Thyroid gland (tissue), 4 donors: ENCODE measurements at regions not wholly inside any gene's neighbourhood (a gene's known extent, or its start where the extent isn't known, plus 50 kb on each side); places are given as distances from the start of the nearest gene placed in this dataset.

ENCODE experiments used
- POLR2A ChIP-seq, 2 donors: fragments of 450-650 bp; IDR thresholded peaks; one replicate each; pipeline ENCODE4 v1.6.1; 2017; ENCODE audit warnings: antibody characterized with exemption in 2 of 2, mild to moderate bottlenecking in 2 of 2, moderate library complexity in 1 of 2
- TF ChIP-seq, protein P1 (sequence below), 6 experiments: fragments of 200-600 bp in 3 of 6; fragments of 450-650 bp in 3 of 6; sonication (generic) in 3 of 6; IDR thresholded peaks; one replicate each; pipeline ENCODE4 v1.5.1; 2016 to 2019; ENCODE audit warnings: antibody characterized with exemption in 6 of 6, mild to moderate bottlenecking in 2 of 6, inconsistent platforms in 1 of 6, moderate library complexity in 1 of 6

DNA sequence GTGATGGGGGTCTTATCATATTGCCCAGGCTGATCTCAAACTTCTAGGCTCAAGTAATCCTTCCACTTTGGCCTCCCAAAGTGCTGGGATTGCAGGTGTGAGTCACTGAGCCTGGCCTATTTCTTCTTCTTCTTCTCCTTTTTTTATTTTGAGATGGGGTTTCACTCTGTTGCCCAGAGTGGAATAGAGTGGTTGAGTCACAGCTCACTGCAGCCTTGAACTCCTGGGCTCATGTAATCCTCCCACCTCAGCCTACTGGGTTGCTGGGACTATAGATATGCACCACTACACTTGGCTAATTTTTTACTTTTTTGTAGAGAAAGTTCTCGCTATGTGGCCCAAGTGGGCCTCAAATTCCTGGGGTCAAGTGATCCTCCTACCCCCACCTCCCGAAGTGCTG is 124.3 kb downstream of the SKIDA1 start:
- TF ChIP-seq, protein P1, sequence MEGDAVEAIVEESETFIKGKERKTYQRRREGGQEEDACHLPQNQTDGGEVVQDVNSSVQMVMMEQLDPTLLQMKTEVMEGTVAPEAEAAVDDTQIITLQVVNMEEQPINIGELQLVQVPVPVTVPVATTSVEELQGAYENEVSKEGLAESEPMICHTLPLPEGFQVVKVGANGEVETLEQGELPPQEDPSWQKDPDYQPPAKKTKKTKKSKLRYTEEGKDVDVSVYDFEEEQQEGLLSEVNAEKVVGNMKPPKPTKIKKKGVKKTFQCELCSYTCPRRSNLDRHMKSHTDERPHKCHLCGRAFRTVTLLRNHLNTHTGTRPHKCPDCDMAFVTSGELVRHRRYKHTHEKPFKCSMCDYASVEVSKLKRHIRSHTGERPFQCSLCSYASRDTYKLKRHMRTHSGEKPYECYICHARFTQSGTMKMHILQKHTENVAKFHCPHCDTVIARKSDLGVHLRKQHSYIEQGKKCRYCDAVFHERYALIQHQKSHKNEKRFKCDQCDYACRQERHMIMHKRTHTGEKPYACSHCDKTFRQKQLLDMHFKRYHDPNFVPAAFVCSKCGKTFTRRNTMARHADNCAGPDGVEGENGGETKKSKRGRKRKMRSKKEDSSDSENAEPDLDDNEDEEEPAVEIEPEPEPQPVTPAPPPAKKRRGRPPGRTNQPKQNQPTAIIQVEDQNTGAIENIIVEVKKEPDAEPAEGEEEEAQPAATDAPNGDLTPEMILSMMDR (IDR thresholded peaks at IDR 0.05), result no peak
- no peak for TF ChIP-seq POLR2A (IDR thresholded peaks at IDR 0.05)
